GM08714 (cell line): ENCODE measurements at regions not wholly inside any gene's neighbourhood (a gene's known extent, or its start where the extent isn't known, plus 50 kb on each side); places are given as distances from the start of the nearest gene placed in this dataset.

ENCODE experiments used
- H3K4me3 ChIP-seq: fragments of 200-500 bp; sonication (Bioruptor generic); 2 replicates; pipeline ENCODE4 v1.5.1; 2014; ENCODE audit warnings: mild to moderate bottlenecking, low read length, inconsistent platforms
- ZNF274 ChIP-seq: IDR thresholded peaks from 2 replicates; pipeline ENCODE4 v1.6.1; 2012; ENCODE audit warnings: mild to moderate bottlenecking, low read depth, low read length

DNA sequence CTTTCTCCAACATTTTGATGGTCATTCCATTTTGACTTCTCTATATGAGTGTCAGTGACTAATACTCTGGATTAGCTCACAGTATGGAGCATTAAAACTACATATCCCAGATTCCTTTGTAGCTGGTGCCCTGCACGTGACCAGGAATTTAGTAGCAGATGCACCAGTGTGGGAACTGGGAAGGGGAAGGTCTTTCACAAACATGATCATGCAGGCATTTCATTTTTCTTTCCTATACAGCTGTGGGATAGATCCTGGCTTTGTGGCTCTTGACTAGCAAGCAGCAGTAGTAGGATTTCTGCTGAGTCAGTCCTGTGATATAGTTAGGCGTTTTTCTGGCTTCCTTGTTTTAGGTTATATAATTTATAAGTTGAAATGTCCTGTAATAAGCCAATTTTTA, 971.0 kb upstream of the CDH2 start:
- no peak for TF ChIP-seq ZNF274
- no peak overlapping the region for H3K4me3 ChIP-seq

DNA sequence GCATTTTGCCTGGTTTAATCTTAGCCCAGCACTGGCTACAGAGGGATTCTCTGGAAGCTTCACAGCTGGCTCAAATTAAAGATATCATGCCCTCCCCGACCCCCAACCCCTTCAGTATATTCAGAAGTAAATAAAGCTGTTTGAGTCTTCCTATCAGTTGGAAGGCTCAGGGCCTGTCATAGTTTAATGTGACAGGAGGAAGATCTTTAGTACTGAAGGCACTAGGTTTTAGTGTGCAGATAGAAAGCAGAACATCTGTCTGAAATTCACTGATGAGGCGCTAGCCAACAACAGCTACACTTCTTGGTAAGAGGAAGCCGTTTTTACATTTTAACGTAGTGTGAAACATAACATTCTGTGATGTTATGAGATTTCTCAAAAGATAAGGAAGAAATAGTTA, 969.1 kb upstream of the CDH2 start:
- no peak overlapping the region for H3K4me3 ChIP-seq
- TF ChIP-seq ZNF274 = no peak

DNA sequence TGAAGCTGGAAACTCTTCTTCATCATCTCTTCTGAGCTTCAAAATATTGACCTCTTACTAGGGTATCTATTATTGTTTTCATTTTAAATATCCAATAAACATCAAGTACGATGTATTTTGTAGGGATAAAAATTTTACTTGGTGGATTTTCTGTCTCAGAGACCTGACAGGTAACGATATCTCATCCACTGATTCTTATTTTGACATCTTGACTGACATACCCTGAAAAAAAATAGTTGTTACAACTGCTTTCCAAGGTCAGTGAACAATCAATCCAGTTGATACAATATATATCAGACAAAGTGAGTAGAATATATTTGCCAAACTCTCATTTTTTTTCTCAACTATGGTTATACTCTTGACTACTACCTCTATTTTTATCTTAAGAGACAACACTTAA, 963.7 kb upstream of the CDH2 start:
- H3K4me3 ChIP-seq = no peak overlapping the region
- TF ChIP-seq ZNF274 = no peak

DNA sequence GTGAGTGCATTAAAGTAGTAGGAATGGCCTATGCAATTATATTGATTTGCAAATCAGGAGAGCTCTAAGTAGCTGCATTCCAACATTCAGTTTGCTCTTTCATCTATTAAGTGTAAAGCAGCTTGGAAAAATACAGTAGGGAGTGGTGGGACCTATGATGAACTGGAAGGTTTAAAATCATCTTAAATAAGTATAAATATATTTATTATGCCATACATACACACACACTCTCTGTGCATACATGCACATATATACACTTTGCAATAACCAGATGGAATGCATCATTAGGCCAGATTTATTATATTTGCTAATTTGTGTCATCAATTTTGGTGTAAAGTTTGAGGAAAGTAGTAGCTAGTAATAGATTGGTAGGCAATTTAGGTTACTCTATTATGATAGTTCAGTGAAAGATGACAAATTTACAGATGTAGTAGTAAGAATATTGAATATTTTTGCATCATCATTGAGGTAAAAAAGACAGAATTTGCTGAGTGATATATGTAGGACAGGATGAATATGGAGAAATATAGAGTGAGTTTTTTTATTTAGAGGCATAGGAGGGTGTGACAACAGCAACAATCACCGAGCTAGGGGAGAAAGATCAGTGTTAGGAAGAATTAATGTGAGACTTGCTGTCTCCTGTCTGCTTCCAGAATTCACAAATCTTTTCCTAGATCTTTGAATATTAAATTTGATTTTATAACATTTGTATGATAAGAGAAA, 961.0 kb upstream of the CDH2 start:
- no peak overlapping the region for H3K4me3 ChIP-seq
- TF ChIP-seq ZNF274 = no peak

DNA sequence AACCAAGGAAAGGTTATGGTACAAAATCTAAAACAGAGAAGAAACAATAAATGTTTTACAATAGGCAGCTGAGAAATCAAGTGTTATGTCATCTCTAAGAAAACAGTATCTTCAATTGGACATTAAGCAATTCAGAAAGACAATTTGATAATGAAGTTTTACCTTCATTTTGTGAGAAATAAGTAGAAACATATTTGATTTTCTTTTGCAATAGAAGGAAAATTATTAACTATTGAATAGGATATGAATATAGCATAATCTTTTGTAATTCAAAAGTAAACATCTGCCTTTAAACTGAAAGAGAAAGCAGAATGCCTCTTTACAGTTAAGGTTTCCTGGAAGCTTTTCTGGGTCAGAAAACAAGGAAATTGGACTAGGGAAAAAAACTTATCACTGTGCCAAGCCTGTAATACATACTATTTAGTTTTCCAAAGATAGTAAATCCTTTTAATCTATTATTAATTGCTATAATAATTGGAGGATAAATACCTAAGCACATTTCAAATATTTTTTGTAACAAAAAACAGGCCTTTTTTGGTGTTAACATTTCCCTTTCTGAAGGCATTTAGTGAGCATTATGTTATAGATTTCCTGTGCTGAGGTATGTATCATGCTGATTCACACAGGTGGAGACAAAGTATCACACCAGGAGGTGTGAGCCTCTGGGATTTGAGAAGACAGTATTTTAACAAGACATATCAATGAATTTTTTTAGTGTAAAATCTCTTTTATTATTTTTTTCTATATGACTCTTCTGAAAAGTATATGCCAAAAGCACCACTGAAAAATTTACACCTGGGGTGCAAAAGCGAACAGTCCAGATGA, 947.0 kb upstream of the CDH2 start:
- H3K4me3 ChIP-seq = no peak overlapping the region
- TF ChIP-seq ZNF274 = no peak

DNA sequence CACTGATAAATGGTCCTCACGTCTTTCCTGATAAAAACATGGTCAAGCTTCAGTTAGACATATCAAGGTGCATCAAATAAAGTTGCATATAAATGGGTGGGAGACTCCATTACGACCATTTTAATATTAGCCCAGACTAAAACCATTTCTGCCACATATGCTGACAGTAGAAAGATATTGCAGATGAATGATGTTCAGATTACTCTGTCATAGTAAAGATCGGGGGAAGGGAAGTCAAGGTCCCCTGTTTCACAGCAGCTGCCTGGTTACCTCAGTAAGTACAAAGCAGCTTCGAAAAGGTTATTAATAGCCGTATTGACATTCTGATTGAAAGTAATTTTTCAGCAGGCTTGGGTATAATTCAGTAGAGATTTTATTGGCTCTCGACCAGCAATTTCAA, 927.7 kb upstream of the CDH2 start:
- no peak overlapping the region for H3K4me3 ChIP-seq
- no peak for TF ChIP-seq ZNF274

DNA sequence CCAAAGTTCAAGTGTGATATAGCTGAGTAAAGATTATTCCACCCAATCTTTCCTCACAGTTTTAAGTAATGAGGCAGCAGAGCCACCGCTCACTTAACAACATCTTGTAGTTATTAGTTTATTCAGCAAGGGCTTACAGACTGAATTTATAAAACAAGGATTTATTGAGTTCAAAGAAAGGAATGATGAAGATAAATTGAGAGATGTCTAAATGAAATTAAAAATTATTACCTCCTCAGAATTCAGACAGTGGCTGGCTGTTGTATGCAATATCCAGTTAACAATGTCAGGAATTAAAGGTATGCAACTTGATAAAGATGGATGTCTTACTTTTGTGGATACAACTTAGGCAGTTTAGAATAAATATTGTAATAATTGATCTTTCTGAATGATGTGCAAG, 927.3 kb upstream of the CDH2 start:
- no peak overlapping the region for H3K4me3 ChIP-seq
- no peak for TF ChIP-seq ZNF274

DNA sequence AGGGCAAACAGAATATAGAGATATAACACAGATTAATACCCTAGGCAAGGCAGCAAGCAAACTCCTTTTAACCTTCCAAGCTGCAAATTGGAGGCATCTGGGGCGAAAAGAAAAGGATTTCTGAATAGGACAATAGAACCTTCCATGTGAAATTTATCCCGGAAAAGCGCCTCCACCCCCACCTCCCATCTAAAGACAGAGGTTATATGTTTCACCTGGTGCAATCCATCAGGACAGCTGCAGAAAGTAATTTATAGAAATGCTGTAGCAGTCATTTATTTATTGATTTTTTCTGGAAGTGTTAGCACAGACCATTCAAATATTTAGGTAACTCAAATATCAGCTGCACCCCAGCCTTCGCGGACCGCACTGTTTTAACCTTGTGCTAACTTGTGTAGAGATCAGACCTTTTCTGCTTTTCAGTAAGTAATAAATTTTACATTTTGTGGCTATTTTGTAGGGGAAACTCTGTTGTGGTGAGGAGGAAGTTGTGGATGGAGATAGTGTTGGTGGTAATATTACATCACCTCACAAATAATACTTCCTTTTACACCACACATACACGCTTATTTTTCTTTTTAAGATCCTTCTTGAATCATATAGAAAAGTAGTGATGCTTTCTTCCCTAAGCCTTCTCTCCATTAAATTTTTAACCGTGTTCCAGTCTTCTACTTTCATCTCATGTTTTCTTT, 919.3 kb upstream of the CDH2 start:
- no peak overlapping the region for H3K4me3 ChIP-seq
- no peak for TF ChIP-seq ZNF274

DNA sequence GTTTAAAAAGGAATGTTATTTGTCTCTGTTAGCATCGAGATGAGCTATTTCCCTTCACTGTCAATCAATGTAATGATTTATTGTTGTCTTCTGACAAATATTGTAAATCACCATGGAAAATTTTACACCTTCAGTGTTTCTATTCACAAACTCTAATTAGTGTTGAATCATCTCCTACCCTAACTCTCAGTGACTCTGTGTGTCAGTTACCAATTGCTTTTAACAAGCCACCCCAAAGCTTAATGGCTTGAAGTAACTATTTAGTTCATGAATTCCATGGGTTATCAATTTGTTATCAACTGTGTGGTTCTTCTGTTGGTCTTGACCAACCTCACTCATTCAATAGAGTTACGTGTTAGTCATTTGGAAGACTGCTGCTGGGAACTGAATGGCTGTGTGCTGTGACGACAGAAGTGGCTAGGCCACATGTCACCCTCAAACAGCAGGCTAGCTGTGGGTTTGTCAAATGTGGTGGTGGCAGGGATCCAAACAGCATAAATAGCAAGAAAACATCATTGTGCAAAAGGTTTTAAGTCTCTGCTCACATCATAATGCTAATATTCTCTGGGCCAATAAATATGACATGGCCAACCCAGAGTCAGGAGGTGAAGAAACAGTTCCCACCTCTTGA, 910.8 kb upstream of the CDH2 start:
- H3K4me3 ChIP-seq = no peak overlapping the region
- no peak for TF ChIP-seq ZNF274

DNA sequence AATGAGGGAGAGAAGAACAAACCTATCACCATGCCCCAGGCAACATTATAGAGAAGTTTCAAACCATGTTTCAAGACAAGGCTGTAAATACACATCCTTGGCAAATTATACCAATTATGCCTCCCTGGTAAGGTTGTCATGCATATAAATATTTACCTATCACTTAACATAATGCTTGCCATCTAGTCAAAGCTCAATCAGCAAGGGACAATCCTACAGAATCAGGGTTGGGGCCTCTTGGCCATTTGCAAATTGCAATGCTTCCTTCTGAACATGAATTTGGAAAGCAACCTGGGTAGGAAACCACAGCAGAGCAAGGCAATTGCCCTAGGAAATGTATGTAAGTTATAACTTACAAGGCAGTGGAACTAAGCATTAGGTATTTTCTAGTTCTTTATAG, 907.2 kb upstream of the CDH2 start:
- H3K4me3 ChIP-seq = no peak overlapping the region
- TF ChIP-seq ZNF274 = no peak

DNA sequence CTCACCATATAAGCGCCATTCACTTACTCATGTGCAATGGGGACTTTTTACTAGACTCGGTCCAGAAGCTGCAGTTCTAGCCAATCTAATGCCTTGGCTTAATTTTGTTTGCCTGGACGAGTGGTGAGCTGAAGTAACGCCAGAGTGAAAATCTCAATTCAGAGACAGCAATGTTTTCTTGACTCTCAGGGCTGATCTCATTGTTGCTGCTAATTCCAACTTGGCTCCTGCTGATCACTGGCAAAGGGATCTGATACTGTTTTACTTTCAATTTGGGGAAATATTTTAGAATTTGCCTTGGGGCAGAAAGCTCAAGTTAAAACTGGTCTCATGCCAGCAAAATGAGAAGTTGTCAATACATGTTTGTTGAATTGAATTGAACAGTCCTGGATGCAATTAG, 906.6 kb upstream of the CDH2 start:
- no peak for TF ChIP-seq ZNF274
- H3K4me3 ChIP-seq = no peak overlapping the region

DNA sequence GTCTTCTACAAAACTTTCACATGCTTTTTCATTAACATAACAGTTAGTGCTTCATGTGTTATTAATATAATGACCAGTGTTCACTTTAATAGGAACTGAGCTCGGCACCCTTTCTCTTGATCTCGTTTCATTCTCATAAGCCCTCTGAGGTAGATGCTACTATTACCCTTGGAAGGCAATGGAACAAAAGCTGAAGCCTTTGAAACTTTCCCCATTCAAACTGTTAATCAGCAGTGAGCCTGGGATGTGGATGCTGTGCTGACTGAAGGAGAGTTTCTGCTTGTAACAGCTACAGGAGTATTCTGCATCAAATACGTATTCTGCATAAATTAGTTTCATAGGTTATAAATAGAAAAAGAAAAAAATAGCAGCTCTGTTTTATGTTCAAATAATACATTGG, 904.0 kb upstream of the CDH2 start:
- no peak overlapping the region for H3K4me3 ChIP-seq
- TF ChIP-seq ZNF274 = no peak

DNA sequence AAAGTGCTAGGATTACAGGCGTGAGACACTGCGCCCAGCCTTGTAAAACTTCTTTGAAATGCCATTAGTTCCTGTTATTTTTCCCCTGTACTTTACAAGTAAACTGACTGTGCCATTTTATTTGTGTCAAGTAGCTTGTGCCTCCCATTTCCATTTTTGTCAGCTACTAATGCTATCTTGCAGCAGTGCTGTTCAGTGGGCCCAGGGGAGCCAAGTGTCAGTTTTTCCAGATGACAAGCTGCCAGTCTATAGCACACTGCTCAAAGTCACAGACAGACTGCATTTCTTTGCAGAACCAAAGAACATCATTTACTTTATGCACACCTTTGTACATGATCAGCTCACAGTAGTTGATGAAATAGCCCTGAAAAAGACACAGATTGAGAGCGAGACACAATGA, 901.3 kb upstream of the CDH2 start:
- no peak overlapping the region for H3K4me3 ChIP-seq
- no peak for TF ChIP-seq ZNF274

DNA sequence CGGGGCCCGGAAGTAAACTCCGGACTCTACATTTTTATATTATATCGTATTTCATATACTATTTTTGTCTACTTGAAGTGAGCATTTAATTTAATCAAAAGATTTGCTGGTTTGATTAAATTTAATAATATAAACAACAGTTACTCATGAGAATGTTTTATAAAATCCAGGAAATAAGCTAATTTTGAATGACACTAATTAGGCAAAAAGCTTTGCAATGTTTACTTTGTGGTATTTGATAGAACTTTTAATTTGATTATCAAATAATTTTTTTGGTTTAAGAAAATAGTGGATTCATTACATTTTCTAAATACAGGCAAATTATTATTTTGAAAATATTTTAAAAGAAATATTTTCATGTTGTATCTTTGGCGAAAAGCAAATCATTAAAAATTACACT, 900.4 kb upstream of the CDH2 start:
- TF ChIP-seq ZNF274 = no peak
- no peak overlapping the region for H3K4me3 ChIP-seq
